HuH-7 (cell line): ENCODE measurements at regions not wholly inside any gene's neighbourhood (a gene's known extent, or its start where the extent isn't known, plus 50 kb on each side); places are given as distances from the start of the nearest gene placed in this dataset.

Experiments used
- DNase-seq: peaks from one replicate; pipeline ENCODE4 v3.0.0; 2011; ENCODE audit warnings: low spot score

DNA sequence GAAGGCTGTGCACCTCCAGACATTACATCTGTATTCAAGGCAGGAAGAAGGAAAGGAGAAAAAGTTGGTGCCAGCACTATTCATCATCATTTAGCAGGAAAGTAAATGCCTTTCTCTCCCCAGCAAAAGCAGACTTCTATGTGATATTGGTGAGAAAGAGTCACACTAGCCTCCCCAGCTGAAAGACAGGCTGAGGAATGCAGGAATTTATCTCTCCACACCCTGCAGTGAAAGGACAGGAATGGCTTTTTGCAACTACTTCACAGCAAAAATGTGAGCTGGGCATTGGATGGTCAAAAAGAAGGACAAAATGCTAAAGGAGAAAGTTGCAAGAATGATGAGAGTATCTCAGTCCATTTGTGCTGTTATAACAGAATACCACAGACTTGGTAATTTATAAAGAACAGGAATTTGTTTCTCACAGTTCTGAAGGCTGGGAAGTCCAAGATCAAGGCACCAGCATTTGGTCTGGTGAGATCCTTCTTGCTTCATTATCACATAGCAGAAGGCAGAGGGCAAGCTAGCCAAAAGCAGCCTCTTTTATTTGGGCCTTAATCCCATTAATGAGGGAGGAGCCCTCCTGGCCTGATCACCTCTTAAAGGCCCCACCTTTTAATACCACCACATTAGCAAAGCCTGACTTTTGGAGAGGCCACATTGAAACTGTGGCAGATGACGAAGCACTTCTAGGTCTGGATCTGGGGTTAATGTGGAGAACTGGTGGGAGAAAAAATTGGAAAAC lies 388.1 kb upstream of the SLC14A2 start:
- DNase-seq = no peak

- DNase-seq = no peak
Observed at GRCh38 chr18:45228796-45229388, 386.4 kb upstream of the SLC14A2 start.

GRCh38 chr18:45231617-45232016 lies 383.7 kb upstream of the SLC14A2 start:
- no peak for DNase-seq

DNA sequence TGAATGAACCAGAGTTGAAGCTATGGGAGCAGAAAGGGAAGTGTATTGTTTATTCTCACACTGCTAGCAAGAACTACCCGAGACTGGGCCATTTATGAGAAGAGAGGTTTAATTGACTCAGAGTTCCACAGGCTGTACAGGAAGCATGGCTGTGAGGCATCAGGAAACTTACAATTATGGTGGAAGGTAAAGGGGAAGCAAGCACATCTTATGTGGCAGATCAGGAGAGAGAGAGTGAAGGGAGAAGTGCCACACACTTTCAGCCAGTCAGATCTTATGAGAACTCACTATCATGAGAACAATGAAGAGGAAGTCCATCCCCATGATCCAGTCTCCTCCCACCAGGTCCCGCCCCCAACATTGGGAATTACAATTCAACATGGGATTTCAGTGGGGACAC lies 383.2 kb upstream of the SLC14A2 start:
- DNase-seq = no peak

DNA sequence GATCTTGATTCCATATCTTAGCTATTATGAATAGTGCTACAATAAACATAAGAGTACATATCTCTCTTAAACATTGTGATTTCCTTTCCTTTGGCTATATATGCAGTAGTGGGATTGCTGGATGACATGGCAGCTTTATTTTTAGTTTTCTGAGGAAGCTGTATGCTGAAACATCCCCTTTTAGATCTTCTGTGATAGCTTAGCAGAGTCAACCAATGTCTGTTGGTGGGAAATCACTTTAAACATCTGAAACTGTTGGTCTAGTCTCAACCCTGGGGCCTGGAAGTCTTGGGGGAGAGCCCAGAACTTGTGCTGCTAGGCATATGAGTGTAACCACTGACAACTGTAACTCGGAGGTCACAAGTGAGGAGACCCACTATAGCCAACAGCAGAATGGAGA lies 378.6 kb upstream of the SLC14A2 start:
- no peak for DNase-seq

- DNase-seq = no peak
Observed at GRCh38 chr18:45237343-45238098, 377.8 kb upstream of the SLC14A2 start.

GRCh38 chr18:45241271-45241670 lies 374.0 kb upstream of the SLC14A2 start:
- DNase-seq = no peak

DNA sequence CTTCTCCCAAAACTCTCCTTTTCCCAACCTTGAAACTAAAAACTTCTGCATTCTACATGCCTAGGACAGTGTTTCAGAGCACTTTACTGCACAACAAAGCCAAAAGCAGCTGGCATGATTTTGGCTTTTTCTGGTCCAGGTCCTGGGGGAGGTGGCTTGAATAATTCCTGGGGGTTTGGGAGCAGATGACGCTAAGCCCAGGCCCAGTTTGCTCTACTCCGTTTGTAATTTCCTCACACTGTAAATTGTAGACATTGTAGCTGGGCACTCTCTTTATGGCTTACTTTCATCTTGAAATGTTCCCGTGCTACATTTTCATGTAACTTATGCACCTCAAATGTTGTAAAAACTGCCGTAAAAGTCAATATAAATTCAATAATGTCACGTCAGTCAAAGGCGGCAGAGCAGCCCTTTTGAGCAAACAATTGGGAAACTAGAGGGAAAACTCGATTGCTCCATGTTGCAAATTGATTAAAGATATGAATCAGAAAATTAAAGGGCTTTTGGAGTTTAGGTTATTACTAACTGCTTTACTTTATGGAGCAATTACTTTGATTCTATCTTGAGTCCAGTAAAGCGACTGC lies 373.2 kb upstream of the SLC14A2 start:
- no peak for DNase-seq

- no peak for DNase-seq
Observed at GRCh38 chr18:45243340-45244110, 371.8 kb upstream of the SLC14A2 start.

- no peak for DNase-seq
Observed at GRCh38 chr18:45245091-45245511, 370.2 kb upstream of the SLC14A2 start.

DNA sequence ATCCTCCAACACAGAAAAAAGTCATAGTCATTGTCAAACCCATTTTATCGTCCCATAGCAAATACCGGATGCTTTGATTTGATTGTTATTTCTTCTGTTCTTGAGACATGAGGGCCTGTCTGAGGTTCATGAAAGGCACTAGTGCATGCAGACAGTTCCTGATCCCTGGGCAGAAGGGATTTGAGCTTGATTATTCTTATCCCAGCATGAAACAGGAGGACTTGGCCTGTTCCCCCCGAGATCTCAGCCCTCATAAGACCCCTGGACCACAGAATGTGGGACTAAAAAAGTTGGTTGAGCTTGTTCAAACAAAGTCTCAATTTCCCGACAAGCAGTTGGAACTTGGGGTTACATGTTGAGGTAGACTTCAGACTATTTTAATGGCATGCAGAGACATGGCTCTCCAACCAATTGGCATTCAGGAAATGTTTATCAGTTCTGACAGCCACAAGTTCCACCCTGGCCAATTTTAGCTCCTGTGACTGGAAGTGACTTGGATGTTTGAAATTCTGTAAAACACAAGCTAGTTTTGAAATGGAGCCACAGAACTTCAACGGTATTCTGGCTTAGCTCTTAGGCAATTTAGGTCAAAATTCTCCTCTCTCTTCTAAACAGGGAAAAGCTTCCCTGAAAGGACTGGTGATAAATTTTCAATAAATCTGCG lies 366.9 kb upstream of the SLC14A2 start:
- DNase-seq = no peak

DNA sequence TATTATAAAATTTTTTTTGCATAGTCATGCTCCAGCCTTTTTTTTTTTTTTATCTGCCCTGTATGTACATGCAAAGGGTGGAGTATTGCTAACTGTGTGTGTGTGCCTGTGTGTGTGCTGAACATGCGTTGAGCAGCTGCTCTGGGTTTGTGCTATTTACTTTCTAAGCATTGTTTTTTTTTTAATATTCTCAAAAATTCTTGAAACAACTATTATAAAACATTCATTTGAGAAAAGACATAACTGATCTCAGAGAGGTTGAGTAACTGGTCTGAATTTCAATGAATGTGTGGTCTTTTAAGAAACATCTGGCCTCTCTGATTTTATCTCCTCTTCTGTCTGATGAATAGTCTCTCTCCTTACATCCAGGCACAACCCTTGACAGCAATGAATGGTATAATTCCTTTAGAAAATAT lies 366.0 kb upstream of the SLC14A2 start:
- no peak for DNase-seq

GRCh38 chr18:45250479-45250878 lies 364.8 kb upstream of the SLC14A2 start:
- DNase-seq = no peak

DNA sequence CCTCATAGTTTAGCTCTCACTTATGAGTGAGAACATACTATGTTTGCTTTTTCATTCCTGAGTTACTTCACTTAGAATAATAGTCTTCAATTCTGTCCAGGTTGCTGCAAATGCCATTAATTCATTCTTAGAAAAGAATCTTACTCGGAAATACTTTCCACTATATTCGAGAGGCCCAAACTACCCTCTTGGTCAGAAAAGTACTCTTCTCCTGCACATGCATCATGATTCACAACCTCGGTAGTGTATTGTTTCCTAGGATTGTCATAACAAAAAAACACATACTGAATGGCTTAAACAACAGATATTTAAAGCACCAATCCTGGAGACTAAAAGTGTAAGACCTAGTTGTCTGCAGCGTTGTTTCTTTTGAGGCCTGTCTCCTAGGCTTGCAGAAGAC lies 364.0 kb upstream of the SLC14A2 start:
- no peak for DNase-seq

DNA sequence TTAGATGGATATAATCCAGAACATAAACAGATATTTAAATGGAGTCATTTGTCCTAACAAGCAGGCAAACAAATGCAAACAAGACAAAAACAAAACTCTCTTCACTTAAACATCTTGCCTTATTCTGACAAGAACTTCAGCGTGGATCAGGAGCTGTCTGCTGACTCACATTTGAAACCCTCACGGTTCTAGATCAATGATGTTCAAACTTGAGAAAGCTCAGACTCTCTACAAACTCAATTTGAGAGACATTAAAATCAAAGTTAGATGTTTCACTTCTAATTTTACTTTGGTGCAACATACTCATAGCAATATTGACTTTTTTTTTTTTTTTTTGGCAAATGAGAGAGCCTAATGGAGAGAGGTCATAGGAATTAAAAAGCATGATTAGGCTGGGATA lies 362.8 kb upstream of the SLC14A2 start:
- DNase-seq = no peak

DNA sequence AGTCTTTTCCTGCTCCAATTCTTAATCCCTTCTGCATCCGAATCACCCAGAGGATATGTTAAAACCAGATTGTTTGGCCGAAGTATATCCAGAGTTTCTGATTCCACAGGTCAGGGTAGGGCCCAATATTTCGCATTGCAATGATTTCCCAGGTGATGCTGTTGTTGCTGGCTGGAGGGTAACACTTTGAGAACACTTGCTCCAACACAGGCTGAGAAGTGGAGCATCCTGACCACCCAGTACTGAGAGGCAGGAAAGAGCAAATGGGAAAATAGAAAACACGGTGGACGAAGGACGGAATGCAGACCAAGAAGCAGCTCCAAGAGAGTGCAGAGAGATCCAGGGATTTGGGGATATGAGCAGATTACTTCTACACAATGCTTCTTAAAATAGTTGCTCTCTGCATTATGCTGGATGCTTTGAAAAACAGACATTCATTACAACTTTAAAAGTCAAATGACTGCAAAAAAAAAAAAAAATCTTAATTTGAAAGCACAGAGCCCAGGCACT lies 362.2 kb upstream of the SLC14A2 start:
- no peak for DNase-seq

DNA sequence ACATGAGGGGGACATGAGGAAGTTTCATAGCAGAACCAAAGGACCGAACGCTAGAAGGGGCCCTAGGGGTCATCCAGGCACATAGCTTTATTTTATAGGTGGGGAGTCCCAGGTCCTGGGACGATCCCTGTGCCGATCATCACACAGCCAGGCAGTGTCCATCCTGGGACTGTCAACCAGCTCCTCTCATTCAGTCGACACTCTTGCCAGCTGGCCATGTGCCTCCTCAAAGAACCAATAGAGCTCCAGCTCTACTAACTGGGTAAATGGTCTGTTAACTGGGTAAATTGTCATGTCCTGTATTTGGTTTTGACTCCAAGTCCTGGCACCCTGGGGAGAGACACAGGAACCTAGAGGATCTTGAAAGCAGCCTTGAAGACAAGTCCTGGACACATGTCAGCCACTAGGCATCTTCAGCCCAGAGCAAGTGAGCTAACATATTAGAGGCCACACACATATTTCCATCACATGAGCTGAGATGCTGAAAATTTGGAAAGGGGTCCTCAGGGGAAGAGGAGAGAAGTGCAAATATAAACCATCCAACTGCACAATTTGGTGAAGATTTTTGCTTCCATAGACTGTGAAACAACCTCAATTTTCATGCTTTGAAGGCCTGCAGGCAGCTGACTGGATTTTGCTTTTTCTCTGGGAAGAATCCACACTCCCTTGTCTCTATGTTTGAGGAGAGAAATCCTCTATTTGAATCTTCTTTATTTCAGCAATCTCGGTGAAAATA lies 361.1 kb upstream of the SLC14A2 start:
- no peak for DNase-seq

DNA sequence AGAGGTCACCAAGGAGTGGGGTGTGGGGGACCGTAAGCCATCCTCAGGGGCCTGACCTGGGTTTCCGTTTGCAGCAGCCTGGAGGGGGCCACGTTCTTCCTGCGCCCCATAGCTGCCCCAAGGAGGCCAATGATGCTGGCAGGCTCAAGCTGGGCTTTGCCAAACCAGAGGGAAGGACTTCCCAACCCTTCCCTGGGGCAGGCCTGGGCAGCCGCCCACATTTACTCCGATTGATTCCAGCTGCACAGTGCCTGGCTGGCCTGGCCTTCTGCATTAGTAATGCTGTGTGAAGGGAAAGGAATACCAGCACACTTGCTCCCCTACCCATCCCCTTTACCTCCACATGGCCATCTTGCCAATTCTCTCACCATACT lies 360.6 kb upstream of the SLC14A2 start:
- DNase-seq = no peak

DNA sequence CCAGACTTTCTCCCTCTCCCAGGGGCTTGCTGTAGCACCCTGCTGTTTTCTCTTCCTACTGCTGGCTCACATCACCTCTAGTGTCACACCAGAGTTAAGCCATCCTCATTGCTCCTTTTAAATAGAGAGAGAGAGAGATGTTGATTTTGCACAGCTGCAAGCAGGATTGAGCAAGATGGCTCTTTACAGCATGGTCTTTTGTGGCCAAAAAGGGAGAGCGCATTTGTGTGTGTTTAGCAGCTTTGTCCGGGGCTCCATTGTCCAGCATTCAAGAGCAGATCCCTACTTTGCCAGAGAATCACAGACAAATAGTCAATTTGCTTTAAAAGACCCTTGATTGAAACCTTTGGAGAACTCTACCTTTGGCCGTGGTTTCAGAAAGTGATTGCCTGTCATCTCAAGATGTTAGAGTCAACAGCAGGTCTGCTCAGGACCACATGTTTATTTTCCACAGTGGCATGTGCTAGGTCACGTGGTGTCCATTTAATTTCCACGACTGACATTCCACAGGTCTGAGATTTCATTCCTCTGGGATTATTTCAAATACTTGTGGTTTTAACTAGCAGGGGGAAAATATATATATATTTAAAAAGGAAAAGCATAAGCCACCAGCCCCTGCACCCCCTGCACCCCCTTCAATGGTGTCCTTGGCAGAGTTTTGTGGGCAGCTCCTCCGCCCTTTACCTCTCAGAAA lies 359.9 kb upstream of the SLC14A2 start:
- no peak for DNase-seq

GRCh38 chr18:45260125-45260524 lies 355.2 kb upstream of the SLC14A2 start:
- DNase-seq = no peak
